NB4 (cell line): ENCODE measurements at regions not wholly inside any gene's neighbourhood (a gene's known extent, or its start where the extent isn't known, plus 50 kb on each side); places are given as distances from the start of the nearest gene placed in this dataset.

ENCODE experiments used
- CTCF ChIP-seq: IDR thresholded peaks from one replicate; pipeline ENCODE4 v1.5.1; 2012; ENCODE audit warnings: low read depth, low read length
- MAX ChIP-seq: IDR thresholded peaks from 2 replicates; pipeline ENCODE4 v1.6.1; 2011; ENCODE audit warnings: low read depth, low read length
- MYC ChIP-seq: IDR thresholded peaks from 2 replicates; pipeline ENCODE4 v1.6.1; 2011; ENCODE audit warnings: low read depth, low read length
- POLR2A ChIP-seq: IDR thresholded peaks from 2 replicates; pipeline ENCODE4 v1.6.1; 2011; ENCODE audit warnings: mild to moderate bottlenecking; ENCODE audit not compliant: insufficient read length; ENCODE audit errors: extremely low read depth

DNA sequence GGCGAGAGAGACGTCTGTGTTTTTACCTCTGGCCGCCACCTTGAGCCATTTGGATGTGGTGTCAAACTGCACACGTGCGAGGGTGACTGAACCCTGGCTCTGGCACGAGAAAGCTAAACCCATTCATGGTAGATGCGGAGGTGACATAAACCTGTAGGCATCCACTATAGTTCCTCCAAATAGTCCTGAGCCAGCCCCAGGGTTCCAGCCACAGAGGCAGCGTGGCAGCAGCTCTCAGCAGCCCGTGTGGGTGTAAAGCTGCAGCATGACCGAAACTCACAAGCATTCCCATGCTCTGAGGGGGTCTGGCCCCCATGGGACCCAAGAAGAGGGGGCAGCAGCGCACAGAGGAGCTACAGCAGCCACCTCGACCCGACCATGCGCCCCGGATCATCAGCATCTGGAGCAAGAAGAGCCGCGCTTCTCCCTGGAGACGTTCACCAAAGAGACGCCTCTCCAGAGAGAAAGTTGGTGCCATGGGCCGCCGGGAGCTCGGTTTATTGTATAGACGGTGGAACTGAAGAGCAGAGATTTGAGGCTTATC lies 303.8 kb upstream of the IRX4 start:
- TF ChIP-seq CTCF = no peak
- TF ChIP-seq MYC = no peak
- TF ChIP-seq MAX = no peak
- no peak for TF ChIP-seq POLR2A
